A549 (cell line): ENCODE measurements at regions not wholly inside any gene's neighbourhood (a gene's known extent, or its start where the extent isn't known, plus 50 kb on each side); places are given as distances from the start of the nearest gene placed in this dataset.

Source experiments
- CEBPB ChIP-seq, 2 experiments: fragments of >200 bp in 1 of 2; sonication (Bioruptor Twin) in 1 of 2; formaldehyde crosslinking in 1 of 2; IDR thresholded peaks; 2 replicates each; pipeline ENCODE4 v1.6.1; 2012 to 2016
- CHD2 ChIP-seq: fragments of 150-350 bp; IDR thresholded peaks from 2 replicates; pipeline ENCODE4 v1.6.1; 2014; ENCODE audit warnings: low read length; ENCODE audit not compliant: partially characterized antibody
- ELK1 ChIP-seq: fragments of 150-350 bp; IDR thresholded peaks from 2 replicates; pipeline ENCODE4 v1.6.1; 2014; ENCODE audit warnings: low read depth, mild to moderate bottlenecking, low read length
- HDAC2 ChIP-seq: fragments of 200-600 bp; sonication (generic); IDR thresholded peaks from 2 replicates; pipeline ENCODE4 v1.6.1; 2016
- MYC ChIP-seq: IDR thresholded peaks from 2 replicates; pipeline ENCODE4 v1.6.1; 2012; ENCODE audit warnings: mild to moderate bottlenecking, inconsistent platforms, low read length, improper control_type of control experiment, borderline replicate concordance
- PBX3 ChIP-seq: IDR thresholded peaks from 2 replicates; pipeline ENCODE4 v1.6.1; 2012
- POLR2A ChIP-seq: IDR thresholded peaks from 2 replicates; pipeline ENCODE4 v1.6.1; 2012; ENCODE audit warnings: mild to moderate bottlenecking, low read length
- RCOR1 ChIP-seq: fragments of 150-350 bp; IDR thresholded peaks from 2 replicates; pipeline ENCODE4 v1.6.1; 2014; ENCODE audit warnings: antibody characterized with exemption, low read length, low read depth
- RNF2 ChIP-seq: fragments of 200-600 bp; sonication (generic); IDR thresholded peaks from 2 replicates; pipeline ENCODE4 v1.6.1; 2016; ENCODE audit warnings: low read depth, mild to moderate bottlenecking, antibody characterized with exemption, moderate library complexity, borderline replicate concordance
- ZFP36 ChIP-seq: fragments of 450-650 bp; IDR thresholded peaks from 2 replicates; pipeline ENCODE4 v1.6.1; 2014; ENCODE audit warnings: borderline replicate concordance; ENCODE audit not compliant: partially characterized antibody
- TF ChIP-seq, protein P1 (sequence below): fragments of >200 bp; sonication (Bioruptor Twin); formaldehyde crosslinking; IDR thresholded peaks from 3 replicates; pipeline ENCODE4 v1.5.1; 2016
- TF ChIP-seq, protein P2 (sequence below): fragments of 200-600 bp; sonication (generic); IDR thresholded peaks from 2 replicates; pipeline ENCODE4 v1.6.1; 2016; ENCODE audit warnings: antibody characterized with exemption, mild to moderate bottlenecking, moderate library complexity

GRCh38 chr5:167777746-167778145 lies 513.7 kb upstream of the WWC1 start:
- TF ChIP-seq RCOR1 (no peak), CEBPB (IDR thresholded peaks at IDR 0.05) (no peak), POLR2A (no peak), ELK1 (no peak), PBX3 (no peak), RNF2 (no peak), HDAC2 (no peak), CHD2 (no peak), MYC (no peak), ZFP36 (no peak)
- TF ChIP-seq, protein P1, sequence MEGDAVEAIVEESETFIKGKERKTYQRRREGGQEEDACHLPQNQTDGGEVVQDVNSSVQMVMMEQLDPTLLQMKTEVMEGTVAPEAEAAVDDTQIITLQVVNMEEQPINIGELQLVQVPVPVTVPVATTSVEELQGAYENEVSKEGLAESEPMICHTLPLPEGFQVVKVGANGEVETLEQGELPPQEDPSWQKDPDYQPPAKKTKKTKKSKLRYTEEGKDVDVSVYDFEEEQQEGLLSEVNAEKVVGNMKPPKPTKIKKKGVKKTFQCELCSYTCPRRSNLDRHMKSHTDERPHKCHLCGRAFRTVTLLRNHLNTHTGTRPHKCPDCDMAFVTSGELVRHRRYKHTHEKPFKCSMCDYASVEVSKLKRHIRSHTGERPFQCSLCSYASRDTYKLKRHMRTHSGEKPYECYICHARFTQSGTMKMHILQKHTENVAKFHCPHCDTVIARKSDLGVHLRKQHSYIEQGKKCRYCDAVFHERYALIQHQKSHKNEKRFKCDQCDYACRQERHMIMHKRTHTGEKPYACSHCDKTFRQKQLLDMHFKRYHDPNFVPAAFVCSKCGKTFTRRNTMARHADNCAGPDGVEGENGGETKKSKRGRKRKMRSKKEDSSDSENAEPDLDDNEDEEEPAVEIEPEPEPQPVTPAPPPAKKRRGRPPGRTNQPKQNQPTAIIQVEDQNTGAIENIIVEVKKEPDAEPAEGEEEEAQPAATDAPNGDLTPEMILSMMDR = no peak
- TF ChIP-seq, protein P2, sequence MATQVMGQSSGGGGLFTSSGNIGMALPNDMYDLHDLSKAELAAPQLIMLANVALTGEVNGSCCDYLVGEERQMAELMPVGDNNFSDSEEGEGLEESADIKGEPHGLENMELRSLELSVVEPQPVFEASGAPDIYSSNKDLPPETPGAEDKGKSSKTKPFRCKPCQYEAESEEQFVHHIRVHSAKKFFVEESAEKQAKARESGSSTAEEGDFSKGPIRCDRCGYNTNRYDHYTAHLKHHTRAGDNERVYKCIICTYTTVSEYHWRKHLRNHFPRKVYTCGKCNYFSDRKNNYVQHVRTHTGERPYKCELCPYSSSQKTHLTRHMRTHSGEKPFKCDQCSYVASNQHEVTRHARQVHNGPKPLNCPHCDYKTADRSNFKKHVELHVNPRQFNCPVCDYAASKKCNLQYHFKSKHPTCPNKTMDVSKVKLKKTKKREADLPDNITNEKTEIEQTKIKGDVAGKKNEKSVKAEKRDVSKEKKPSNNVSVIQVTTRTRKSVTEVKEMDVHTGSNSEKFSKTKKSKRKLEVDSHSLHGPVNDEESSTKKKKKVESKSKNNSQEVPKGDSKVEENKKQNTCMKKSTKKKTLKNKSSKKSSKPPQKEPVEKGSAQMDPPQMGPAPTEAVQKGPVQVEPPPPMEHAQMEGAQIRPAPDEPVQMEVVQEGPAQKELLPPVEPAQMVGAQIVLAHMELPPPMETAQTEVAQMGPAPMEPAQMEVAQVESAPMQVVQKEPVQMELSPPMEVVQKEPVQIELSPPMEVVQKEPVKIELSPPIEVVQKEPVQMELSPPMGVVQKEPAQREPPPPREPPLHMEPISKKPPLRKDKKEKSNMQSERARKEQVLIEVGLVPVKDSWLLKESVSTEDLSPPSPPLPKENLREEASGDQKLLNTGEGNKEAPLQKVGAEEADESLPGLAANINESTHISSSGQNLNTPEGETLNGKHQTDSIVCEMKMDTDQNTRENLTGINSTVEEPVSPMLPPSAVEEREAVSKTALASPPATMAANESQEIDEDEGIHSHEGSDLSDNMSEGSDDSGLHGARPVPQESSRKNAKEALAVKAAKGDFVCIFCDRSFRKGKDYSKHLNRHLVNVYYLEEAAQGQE = no peak
